ENCODE measurements at regions not wholly inside any gene's neighbourhood (a gene's known extent, or its start where the extent isn't known, plus 50 kb on each side); places are given as distances from the start of the nearest gene placed in this dataset.

GRCh38 chr3:29171043-29171990, 109.6 kb upstream of the RBMS3 start:
- no peak for DNase-seq (ENCODE audit: extremely low spot score)
- CTCF ChIA-PET = no interaction called here
- POLR2A ChIA-PET = no interaction called here
- no peak for TF ChIP-seq FOXK2 (IDR thresholded peaks at IDR 0.05)
- no peak for TF ChIP-seq BHLHE40 (IDR thresholded peaks at IDR 0.05; ENCODE audit: borderline replicate concordance)
- TF ChIP-seq LEF1 (IDR thresholded peaks at IDR 0.05; ENCODE audit: borderline replicate concordance) = no peak
- no peak for TF ChIP-seq L3MBTL2 (conservative IDR thresholded peaks at IDR 0.05)
- TF ChIP-seq HDGF (IDR thresholded peaks at IDR 0.05; ENCODE audit: borderline replicate concordance) = no peak
- TF ChIP-seq ELF4 (IDR thresholded peaks at IDR 0.05) = no peak
- TF ChIP-seq NFRKB (IDR thresholded peaks at IDR 0.05) = no peak
- no peak for TF ChIP-seq FOXA1 (IDR thresholded peaks at IDR 0.05)
- no peak for TF ChIP-seq CTBP1 (IDR thresholded peaks at IDR 0.05; ENCODE audit: borderline replicate concordance)
- no peak for TF ChIP-seq FOXM1 (IDR thresholded peaks at IDR 0.05; ENCODE audit: borderline replicate concordance)
- TF ChIP-seq TARDBP (IDR thresholded peaks at IDR 0.05) = no peak
- TF ChIP-seq SP1 (IDR thresholded peaks at IDR 0.05) = no peak
- TF ChIP-seq PKNOX1 (IDR thresholded peaks at IDR 0.05) = no peak
- TF ChIP-seq SUZ12 (IDR thresholded peaks at IDR 0.05) = no peak
- TF ChIP-seq ZNF384 (IDR thresholded peaks at IDR 0.05) = no peak
- no peak for TF ChIP-seq ARNT (IDR thresholded peaks at IDR 0.05)

- no peak for TF ChIP-seq FOXK2 (IDR thresholded peaks at IDR 0.05)
- TF ChIP-seq SP1 (IDR thresholded peaks at IDR 0.05) = no peak
- TF ChIP-seq HDGF (IDR thresholded peaks at IDR 0.05; ENCODE audit: borderline replicate concordance) = no peak
- no peak for TF ChIP-seq LEF1 (IDR thresholded peaks at IDR 0.05; ENCODE audit: borderline replicate concordance)
- no peak for TF ChIP-seq NFRKB (IDR thresholded peaks at IDR 0.05)
- no peak for TF ChIP-seq ELF4 (IDR thresholded peaks at IDR 0.05)
- TF ChIP-seq FOXM1 (IDR thresholded peaks at IDR 0.05; ENCODE audit: borderline replicate concordance) = no peak
- TF ChIP-seq CTBP1 (IDR thresholded peaks at IDR 0.05; ENCODE audit: borderline replicate concordance) = no peak
- no peak for TF ChIP-seq ARNT (IDR thresholded peaks at IDR 0.05)
- no peak for TF ChIP-seq L3MBTL2 (conservative IDR thresholded peaks at IDR 0.05)
- TF ChIP-seq SUZ12 (IDR thresholded peaks at IDR 0.05) = no peak
- no peak for TF ChIP-seq ZNF384 (IDR thresholded peaks at IDR 0.05)
- TF ChIP-seq PKNOX1 (IDR thresholded peaks at IDR 0.05) = no peak
- no peak for TF ChIP-seq TARDBP (IDR thresholded peaks at IDR 0.05)
- ChIA-PET CTCF (no interaction called here), POLR2A (no interaction called here)
- no peak for DNase-seq (ENCODE audit: extremely low spot score)
These were observed 104.4 kb upstream of the RBMS3 start for GRCh38 chr3:29176501-29176900.

- POLR2A ChIA-PET = no interaction called here
- TF ChIP-seq SP1 (IDR thresholded peaks at IDR 0.05) = no peak
- no peak for TF ChIP-seq LEF1 (IDR thresholded peaks at IDR 0.05; ENCODE audit: borderline replicate concordance)
- TF ChIP-seq BHLHE40 (IDR thresholded peaks at IDR 0.05; ENCODE audit: borderline replicate concordance) = no peak
- TF ChIP-seq L3MBTL2 (conservative IDR thresholded peaks at IDR 0.05) = no peak
- TF ChIP-seq PKNOX1 (IDR thresholded peaks at IDR 0.05) = no peak
- no peak for TF ChIP-seq ELF4 (IDR thresholded peaks at IDR 0.05)
- no peak for TF ChIP-seq ARNT (IDR thresholded peaks at IDR 0.05)
- DNase-seq (ENCODE audit: extremely low spot score) = no peak
- CTCF ChIA-PET = no interaction called here
These were observed 101.8 kb upstream of the RBMS3 start for GRCh38 chr3:29178809-29179793.

- TF ChIP-seq FOXM1 (IDR thresholded peaks at IDR 0.05; ENCODE audit: borderline replicate concordance) (no peak), SP1 (IDR thresholded peaks at IDR 0.05) (no peak), ARNT (IDR thresholded peaks at IDR 0.05) (no peak), LEF1 (IDR thresholded peaks at IDR 0.05; ENCODE audit: borderline replicate concordance) (no peak), TARDBP (IDR thresholded peaks at IDR 0.05) (no peak), ZNF384 (IDR thresholded peaks at IDR 0.05) (no peak), CTBP1 (IDR thresholded peaks at IDR 0.05; ENCODE audit: borderline replicate concordance) (no peak), PKNOX1 (IDR thresholded peaks at IDR 0.05) (no peak), ELF4 (IDR thresholded peaks at IDR 0.05) (no peak), NFRKB (IDR thresholded peaks at IDR 0.05) (no peak)
- POLR2A ChIA-PET = no interaction called here
- no peak for DNase-seq (ENCODE audit: extremely low spot score)
- CTCF ChIA-PET = no interaction called here
These were observed 99.6 kb upstream of the RBMS3 start for GRCh38 chr3:29181149-29181780.

Data from HEK293T (cell line).